ENCODE measurements at regions not wholly inside any gene's neighbourhood (a gene's known extent, or its start where the extent isn't known, plus 50 kb on each side); places are given as distances from the start of the nearest gene placed in this dataset.

- no peak for DNase-seq (ENCODE audit: low read depth, low spot score)
These were observed 989.5 kb upstream of the CDH9 start for GRCh38 chr5:28027851-28028250.

GRCh38 chr5:28017178-28017577 lies 978.8 kb upstream of the CDH9 start:
- DNase-seq (ENCODE audit: low read depth, low spot score), result no peak

DNA sequence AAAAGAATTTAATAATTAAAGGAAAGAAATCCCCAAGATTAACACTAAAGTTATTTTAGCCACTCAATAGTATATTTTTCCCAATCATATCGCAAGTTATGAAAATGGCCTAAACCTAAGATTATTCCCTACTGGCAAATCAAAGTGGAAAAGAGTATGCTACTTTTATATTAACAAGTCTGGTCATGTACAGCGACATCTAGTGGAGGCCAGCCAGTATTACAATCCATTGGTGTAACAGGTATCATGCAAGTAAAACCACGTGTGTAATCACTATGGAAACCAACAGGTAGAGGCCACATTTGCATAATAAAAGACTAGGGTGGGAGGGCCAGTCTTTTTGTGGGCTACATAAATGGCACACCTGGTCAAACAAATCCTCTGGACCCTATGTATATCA lies 976.4 kb upstream of the CDH9 start:
- DNase-seq (ENCODE audit: low read depth, low spot score), result no peak

DNA sequence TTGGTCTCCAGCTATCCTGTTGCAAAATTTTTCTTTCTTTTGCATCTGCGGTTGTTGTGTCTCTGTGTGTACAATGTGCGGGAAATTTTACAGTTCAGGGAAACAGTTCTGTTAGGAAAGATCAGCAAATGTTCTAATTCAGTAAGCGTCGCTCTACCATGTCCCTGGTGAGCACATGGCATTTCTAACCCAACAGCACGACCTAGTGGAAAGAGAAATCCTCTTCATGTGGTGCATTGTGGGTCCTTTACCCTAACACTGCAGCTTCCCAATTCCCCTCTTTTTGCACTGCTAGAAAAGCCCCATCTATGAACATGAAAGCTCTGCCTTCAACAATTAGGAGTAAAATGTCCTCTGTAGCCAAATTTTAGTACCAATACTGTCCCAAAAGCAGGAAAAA lies 974.2 kb upstream of the CDH9 start:
- no peak for DNase-seq (ENCODE audit: low read depth, low spot score)

DNA sequence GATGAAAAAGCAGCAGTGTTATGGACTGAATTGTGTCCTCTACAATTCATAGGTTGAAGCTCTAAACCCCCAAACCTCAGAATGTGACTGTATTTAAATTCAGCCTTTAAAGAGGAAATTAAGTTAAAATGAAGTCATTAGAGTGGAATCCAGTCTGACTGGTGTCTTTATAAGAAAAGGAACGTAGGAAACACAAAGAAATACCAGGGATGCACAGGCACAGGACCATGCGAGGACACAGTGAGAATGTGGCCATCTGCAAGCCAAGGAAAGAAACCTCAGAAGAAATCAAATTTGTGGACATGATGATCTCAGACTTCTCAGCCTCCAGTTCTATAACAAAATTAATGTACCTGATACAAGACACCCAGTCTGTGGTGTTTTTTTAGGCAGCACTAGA lies 971.2 kb upstream of the CDH9 start:
- no peak for DNase-seq (ENCODE audit: low read depth, low spot score)

DNA sequence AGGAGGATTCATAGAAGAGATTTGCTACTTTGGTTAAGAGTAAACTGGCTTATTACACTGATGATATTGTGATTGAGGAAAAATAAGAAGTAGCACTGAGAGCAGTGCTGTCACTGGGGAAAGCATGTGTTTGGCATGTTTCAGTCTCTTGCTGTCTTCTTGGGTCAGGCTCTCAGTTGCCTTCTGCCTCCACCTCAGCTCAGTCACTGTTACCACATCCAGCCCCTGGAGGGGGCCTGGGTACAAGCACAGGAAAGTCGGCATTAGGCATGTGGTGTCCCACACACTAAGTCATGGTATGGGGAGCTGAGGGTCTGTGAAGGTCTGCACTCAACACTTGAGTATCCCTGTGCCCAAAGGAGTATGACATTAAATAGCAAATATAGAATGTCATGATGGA lies 958.3 kb upstream of the CDH9 start:
- no peak for DNase-seq (ENCODE audit: low read depth, low spot score)

DNA sequence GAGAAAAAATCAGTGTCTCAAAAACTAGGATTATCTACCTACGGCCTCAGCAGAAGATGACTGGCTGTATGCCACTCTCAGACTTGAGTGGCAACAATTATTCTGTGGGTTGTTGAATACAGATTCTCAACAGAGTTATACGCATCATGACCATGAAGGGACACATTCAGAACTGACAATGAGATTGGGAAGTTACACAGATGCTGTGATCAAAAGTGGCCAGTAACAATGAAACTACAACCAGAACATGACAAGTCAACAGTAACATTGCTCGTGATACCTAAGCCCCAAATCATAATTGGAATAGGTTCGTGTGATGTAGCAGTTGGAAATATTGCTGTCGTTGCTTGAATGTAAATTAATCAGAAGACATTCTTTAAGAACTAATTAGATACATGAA lies 957.5 kb upstream of the CDH9 start:
- no peak for DNase-seq (ENCODE audit: low read depth, low spot score)

- DNase-seq (ENCODE audit: low read depth, low spot score), result no peak
These were observed 939.9 kb upstream of the CDH9 start for GRCh38 chr5:27978322-27978721.

- DNase-seq (ENCODE audit: low read depth, low spot score), result no peak
These were observed 930.8 kb upstream of the CDH9 start for GRCh38 chr5:27969157-27969556.

DNA sequence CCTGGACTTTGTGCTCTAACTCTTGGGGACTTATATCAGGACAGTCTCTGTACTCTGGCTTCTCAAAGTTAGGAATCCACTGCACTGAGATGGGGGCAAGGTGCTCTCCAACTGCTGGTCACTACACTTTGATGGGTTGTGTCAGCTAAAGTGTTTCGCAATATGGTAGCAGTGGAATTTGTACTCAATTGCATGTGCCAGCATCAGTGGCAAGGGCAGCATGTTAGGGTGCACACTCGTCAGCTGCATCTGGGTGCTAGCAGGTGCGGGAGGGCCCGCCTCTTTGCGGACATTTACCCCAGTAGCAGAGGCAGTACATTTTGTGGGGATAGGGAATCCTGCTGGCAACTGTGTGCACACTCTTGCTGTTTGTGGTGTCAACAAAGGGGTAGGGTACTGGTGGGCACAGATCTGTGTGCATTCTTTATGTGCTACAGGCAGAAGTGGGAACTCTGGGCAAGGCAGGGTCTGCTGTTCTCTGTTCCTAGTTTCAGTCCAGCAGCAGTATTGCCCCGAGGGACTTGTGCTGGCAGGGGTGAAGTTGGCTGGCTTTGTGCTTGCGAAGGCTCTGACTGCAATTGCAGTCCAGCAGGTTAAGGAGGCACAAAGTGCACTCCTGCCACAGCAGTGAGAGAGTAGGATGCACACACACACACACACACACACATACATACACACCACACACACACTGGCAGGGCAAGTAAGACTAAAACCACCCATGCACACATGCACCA lies 924.8 kb upstream of the CDH9 start:
- DNase-seq (ENCODE audit: low read depth, low spot score), result no peak

GRCh38 chr5:27962198-27962597 lies 923.8 kb upstream of the CDH9 start:
- no peak for DNase-seq (ENCODE audit: low read depth, low spot score)

- DNase-seq (ENCODE audit: low read depth, low spot score), result no peak
These were observed 908.7 kb upstream of the CDH9 start for GRCh38 chr5:27947088-27947487.

DNA sequence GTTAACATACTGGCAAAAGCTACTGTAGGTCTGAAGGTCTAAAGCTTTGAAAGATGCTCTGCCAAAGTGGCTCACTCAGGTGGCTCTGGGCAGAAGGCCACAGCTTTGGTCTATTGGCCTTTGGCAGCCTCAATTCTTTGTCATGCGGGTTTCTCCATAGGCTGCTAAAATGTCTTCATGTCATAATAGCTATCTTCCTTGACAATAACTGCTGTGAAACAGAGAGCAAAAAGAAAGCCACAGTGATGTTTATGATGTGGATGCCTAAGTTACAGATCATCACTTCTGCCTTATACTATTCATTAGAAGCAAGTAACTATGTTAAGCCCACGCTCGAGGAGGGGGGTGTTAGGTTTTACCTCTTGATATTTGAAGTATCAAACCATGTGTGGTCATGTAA lies 906.1 kb upstream of the CDH9 start:
- DNase-seq (ENCODE audit: low read depth, low spot score), result no peak

DNA sequence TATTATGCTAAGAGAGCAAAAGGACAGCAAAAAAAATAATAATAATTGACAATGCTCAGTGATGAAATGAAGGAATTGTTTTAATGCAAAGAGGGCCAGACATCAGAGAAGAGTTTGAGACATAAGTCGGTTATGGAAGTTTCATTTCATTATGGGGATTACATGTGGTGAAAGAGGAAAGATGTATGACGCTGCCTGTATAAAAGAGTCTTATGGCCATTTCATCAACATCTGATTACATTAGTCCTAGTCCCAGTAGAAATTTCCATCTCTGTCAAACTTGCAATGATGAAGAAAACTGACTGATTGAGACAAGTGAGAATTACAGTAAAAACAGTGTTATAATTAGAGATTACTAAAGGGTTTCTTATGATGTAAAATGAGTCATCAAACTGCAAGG lies 900.6 kb upstream of the CDH9 start:
- no peak for DNase-seq (ENCODE audit: low read depth, low spot score)

DNA sequence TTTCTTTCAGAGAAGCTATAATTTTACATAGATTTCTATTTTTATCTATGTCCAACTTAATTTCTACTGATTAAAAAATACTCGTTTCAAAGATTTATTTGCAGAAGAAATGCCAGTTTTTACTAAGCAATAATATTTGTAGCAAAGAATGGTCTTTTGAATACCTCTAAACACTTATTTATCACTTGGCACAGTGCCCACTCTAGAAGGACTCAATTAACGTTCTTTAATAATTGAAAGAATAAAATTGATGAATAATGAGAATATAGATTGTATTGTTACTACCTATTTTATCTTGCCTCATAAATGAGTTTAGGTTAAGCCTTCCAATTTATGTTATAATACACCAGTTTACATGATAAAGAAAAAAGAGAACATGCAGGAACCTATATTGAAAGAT lies 889.7 kb upstream of the CDH9 start:
- no peak for DNase-seq (ENCODE audit: low read depth, low spot score)

GRCh38 chr5:27911216-27911615 lies 872.8 kb upstream of the CDH9 start:
- DNase-seq (ENCODE audit: low read depth, low spot score), result no peak

DNA sequence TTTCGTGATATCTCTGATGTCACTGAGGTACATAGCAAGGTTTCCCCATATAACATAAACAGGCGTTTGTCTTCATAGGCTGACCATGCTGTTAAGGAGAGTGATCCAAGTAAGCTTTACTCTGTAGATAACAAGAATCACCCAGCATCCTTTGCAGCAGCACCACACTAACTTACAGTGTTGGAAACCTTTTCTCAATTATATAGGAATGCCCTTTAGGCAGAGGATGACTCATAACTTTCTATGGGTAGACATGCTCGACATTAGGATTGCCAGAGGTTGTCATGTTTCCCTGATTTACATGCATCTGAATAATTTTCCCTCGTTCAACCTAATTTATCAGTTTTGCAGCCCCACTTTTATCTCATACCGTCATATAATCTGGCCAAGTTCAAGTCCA lies 870.0 kb upstream of the CDH9 start:
- no peak for DNase-seq (ENCODE audit: low read depth, low spot score)

DNA sequence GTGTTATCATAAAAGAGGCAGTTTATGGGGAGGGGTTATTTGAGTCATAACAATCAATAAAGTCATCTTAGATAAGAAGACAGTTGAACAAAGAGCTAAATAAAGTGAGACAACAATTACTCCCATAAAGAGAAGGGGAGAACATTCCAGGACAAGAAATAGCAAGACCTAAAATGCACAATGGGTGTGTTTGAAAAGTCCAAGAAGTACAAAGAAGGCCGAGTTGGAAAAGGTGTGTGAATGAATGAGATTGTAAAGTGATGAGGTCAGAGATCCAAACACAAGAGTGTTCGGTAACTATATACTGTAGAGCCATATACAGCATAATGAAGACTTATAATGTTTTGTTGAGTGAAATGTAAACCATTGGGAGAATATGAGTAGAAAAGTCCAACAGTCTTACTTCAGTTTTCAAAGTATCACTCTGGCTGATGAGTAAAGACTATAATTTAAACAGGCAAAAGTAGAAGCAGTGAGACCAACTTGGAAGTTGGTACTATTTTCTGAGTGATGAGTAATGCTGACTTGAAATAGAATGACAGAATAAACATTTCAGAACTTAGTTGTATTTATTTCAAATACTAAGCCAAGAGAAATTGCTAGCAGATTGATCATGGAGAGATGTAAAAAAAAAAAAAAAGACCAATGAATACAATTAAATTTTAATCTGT lies 868.7 kb upstream of the CDH9 start:
- no peak for DNase-seq (ENCODE audit: low read depth, low spot score)

DNA sequence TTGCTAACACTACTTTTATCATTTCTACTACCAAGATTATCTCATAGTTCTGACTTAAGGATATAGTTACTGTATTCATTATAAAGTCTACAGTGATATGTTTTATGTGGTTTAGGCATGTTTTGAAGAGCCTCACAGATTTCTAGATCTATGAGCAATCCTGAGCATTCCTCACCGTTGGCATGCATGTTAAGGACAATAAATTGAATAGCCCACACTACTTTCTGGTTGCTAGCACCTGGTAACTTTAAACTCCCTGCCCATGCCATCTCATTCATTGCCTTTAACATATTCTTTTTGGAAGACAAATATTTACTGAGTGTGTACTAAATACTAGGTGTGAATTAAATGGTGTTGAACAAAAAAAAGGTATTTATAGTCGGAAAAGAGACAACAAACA lies 868.1 kb upstream of the CDH9 start:
- DNase-seq (ENCODE audit: low read depth, low spot score), result no peak

DNA sequence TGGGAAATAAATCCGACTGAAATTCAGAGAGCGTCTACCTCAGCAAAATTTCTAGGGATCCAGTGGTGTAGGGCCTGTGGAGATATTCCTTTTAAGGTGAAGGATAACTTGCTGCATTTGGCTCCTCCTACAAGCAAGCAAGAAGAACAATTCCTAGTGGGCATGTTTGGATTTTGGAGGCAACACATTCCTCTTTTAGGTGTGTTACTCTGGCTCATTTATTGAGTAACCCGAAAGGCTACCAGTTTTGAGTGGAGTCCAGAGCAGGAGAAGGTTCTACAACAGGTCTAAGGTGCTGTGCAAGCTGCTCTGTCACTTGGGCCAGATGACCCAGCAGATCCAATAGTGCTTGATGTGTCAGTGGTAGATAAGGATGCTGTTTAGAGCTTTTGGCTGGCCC lies 862.4 kb upstream of the CDH9 start:
- DNase-seq (ENCODE audit: low read depth, low spot score), result no peak

- DNase-seq (ENCODE audit: low read depth, low spot score), result no peak
These were observed 837.7 kb upstream of the CDH9 start for GRCh38 chr5:27876071-27876470.

- DNase-seq (ENCODE audit: low read depth, low spot score), result no peak
These were observed 836.8 kb upstream of the CDH9 start for GRCh38 chr5:27875148-27875547.

DNA sequence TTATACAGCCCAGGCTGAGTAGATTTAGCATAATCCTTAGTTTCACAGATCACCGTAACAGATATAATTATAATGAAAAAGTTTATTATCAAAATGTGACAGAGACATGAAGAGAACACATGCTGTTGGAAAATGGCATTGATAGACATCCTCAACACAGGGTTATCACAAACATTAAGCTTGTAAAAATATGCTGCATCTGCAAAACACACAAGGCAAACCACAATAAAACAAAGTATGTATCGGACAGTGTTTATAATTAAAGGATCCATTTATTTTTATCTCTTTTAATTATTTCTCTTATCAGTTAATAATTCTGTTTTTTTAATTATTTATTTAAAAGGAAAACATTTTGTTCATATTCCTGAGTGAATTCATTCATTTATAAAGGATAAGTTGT lies 829.9 kb upstream of the CDH9 start:
- no peak for DNase-seq (ENCODE audit: low read depth, low spot score)

DNA sequence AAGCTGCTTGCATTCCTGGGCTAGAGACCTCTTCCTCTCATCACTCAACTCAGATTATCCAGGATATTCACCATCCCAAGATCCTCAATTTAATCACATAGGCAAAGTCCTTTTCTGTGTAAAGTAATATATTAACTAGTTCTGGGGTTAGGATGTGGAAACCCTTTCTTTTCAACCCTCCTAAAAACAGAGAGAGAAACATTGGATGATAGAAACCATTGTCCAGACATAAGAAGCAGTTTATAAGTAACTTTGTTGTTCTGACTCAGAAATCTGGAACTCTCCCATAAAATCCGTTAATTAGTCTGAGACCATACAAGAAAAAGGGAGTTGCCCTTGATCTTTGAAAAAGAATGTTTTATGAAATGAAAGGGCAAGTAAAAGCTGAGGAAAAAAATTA lies 817.1 kb upstream of the CDH9 start:
- no peak for DNase-seq (ENCODE audit: low read depth, low spot score)
